GM12878 (cell line): ENCODE measurements at regions not wholly inside any gene's neighbourhood (a gene's known extent, or its start where the extent isn't known, plus 50 kb on each side); places are given as distances from the start of the nearest gene placed in this dataset.
"Not testable (repeated sequence)": the region's sequence is repeated elsewhere in the genome, so short reads cannot be mapped to it uniquely, and the experiment has no call there.

Experiments
- CHD2 ChIP-seq: IDR thresholded peaks from 2 replicates; pipeline ENCODE4 v1.6.1; 2011; ENCODE audit warnings: low read depth, low read length, improper control_type of control experiment, borderline replicate concordance
- IKZF2 ChIP-seq, 2 experiments: fragments of 450-650 bp; IDR thresholded peaks; 2 replicates each; pipeline ENCODE4 v1.6.1; 2017; ENCODE audit warnings: mild to moderate bottlenecking in 2 of 2, moderate library complexity in 2 of 2
- PKNOX1 ChIP-seq: fragments of 450-650 bp; IDR thresholded peaks from 2 replicates; pipeline ENCODE4 v1.6.1; 2016; ENCODE audit warnings: mild to moderate bottlenecking
- PML ChIP-seq: IDR thresholded peaks from 2 replicates; pipeline ENCODE4 v1.6.1; 2012; ENCODE audit warnings: low read length, inconsistent platforms
- POLR2A ChIP-seq: IDR thresholded peaks from 2 replicates; pipeline ENCODE4 v1.6.1; 2011; ENCODE audit warnings: low read depth, mild to moderate bottlenecking, low read length
- ZNF592 ChIP-seq: fragments of 450-650 bp; IDR thresholded peaks from 2 replicates; pipeline ENCODE4 v1.6.1; 2017; ENCODE audit warnings: mild to moderate bottlenecking, moderate library complexity
- TF ChIP-seq, protein P1 (sequence below): IDR thresholded peaks from 2 replicates; pipeline ENCODE4 v1.6.1; 2011; ENCODE audit warnings: borderline replicate concordance, low read depth, mild to moderate bottlenecking, moderate library complexity, low read length; ENCODE audit not compliant: insufficient read depth, poor library complexity, severe bottlenecking

DNA sequence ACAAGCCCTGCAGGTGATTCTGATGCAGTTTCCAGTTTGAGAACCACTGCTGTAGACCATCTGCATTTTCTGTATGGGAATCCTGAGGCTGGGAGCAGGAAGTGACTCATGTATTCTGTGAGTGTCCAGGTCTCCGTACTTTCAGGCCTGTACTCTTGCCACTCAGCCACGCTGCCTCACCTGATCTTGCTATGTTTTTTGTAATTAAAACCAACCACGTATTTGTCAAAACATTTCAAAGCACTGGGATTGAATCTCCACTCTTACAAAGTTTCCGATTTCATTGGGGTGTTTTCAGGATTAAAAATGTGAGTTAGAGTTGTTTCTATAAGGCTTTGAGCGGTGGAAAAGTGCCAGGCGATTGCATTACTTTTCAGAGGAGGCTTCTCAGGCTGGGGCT is 2907.5 kb downstream of the RPIA start:
- TF ChIP-seq, protein P1, sequence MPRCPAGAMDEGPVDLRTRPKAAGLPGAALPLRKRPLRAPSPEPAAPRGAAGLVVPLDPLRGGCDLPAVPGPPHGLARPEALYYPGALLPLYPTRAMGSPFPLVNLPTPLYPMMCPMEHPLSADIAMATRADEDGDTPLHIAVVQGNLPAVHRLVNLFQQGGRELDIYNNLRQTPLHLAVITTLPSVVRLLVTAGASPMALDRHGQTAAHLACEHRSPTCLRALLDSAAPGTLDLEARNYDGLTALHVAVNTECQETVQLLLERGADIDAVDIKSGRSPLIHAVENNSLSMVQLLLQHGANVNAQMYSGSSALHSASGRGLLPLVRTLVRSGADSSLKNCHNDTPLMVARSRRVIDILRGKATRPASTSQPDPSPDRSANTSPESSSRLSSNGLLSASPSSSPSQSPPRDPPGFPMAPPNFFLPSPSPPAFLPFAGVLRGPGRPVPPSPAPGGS: not testable (repeated sequence)
- TF ChIP-seq PKNOX1; PML; POLR2A; CHD2; IKZF2 (IDR thresholded peaks at IDR 0.05); ZNF592: not testable (repeated sequence)
